ENCODE measurements at regions not wholly inside any gene's neighbourhood (a gene's known extent, or its start where the extent isn't known, plus 50 kb on each side); places are given as distances from the start of the nearest gene placed in this dataset.
"Not testable (repeated sequence)": the region's sequence is repeated elsewhere in the genome, so short reads cannot be mapped to it uniquely, and the experiment has no call there.

- Mint-ChIP-seq H3K36me3 (ENCODE audit: low read depth) (no peaks in the 10 kb centered on the region), H3K27ac (no peak overlapping the region), H3K27me3 (ENCODE audit: low read depth) (peaks cover 4% of the 10 kb centered on the region), H3K9me3 (no peaks in the 10 kb centered on the region), H3K4me3 (no peak overlapping the region), H3K4me1 (ENCODE audit: low read depth) (no peaks in the 10 kb centered on the region)
- intact Hi-C loops (cut with micrococcal nuclease), result no loop called here
- CTCF ChIA-PET, result no interaction called here
- no peak for DNase-seq
These were observed 231.6 kb downstream of the FNDC1 start for GRCh38 chr6:159400826-159401225.

DNA sequence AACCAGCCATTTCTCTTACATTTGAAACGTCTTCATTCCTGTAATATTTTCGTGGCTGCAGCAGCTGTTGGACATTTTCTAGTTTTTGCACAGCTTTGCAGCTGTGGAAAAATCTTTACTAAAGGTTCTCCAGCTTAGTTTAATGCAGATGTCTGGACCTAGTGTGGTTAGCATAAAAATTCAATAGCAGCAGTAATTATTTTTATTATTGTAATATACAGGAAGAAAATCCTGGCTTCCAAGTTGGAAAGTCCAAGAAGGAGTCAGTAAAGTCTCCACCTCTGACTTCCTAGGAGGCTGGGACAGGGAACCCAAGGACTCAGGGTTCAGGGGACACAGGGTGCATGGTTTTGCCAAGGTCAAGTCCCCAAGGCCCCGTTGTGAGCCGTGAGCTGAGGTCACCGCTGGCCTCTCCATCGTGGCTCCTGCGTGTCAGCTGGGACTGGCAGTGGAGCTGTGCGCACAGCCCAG, 230.6 kb downstream of the FNDC1 start:
- H3K36me3 Mint-ChIP-seq (ENCODE audit: low read depth), result no peaks in the 10 kb centered on the region
- no peaks in the 10 kb centered on the region for H3K4me1 Mint-ChIP-seq (ENCODE audit: low read depth)
- H3K9me3 Mint-ChIP-seq, result no peaks in the 10 kb centered on the region
- intact Hi-C loops (cut with micrococcal nuclease), result no loop called here
- no peak for DNase-seq
- CTCF ChIA-PET, result no interaction called here
- peaks cover 7% of the 10 kb centered on the region for H3K27me3 Mint-ChIP-seq (ENCODE audit: low read depth)
- no peak overlapping the region for H3K4me3 Mint-ChIP-seq
- H3K27ac Mint-ChIP-seq, result no peak overlapping the region

DNA sequence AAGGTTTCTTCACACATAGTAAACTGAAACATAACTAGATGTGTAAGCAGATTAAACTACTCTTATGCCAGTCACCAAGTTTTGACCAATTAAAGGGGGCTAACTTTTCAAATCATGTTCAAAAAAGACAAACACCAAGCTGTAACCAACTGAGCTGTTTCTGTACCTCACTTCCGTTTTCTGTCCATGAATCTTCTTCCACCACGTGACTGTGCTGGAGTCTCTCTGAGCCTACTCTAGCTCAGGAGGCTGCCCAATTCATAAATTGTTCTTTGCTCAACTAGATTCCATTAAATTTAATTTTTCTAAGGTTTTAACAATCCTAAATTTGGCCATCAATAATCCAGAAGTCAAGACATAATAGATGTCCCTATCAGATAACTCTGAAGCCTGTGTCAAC, 229.4 kb downstream of the FNDC1 start:
- Mint-ChIP-seq H3K4me3 (no peak overlapping the region), H3K27ac (no peak overlapping the region), H3K9me3 (no peaks in the 10 kb centered on the region), H3K4me1 (ENCODE audit: low read depth) (no peaks in the 10 kb centered on the region), H3K36me3 (ENCODE audit: low read depth) (no peaks in the 10 kb centered on the region), H3K27me3 (ENCODE audit: low read depth) (peaks cover 9% of the 10 kb centered on the region)
- intact Hi-C loops (cut with micrococcal nuclease), result no loop called here
- CTCF ChIA-PET, result no interaction called here
- DNase-seq, result no peak

GRCh38 chr6:159397753-159398152, 228.6 kb downstream of the FNDC1 start:
- Mint-ChIP-seq H3K4me1 (ENCODE audit: low read depth) (no peaks in the 10 kb centered on the region), H3K36me3 (ENCODE audit: low read depth) (no peaks in the 10 kb centered on the region), H3K27me3 (ENCODE audit: low read depth) (peaks cover 13% of the 10 kb centered on the region), H3K4me3 (no peak overlapping the region), H3K27ac (no peak overlapping the region), H3K9me3 (peaks cover 4% of the 10 kb centered on the region)
- intact Hi-C loops (cut with micrococcal nuclease), result no loop called here
- CTCF ChIA-PET, result interaction anchor here (0.7 kb wide), 1 partner anchor 26 kb away, joined by 3 read pairs; no protein-coding TSS in a partner anchor
- no peak for DNase-seq

- Mint-ChIP-seq H3K4me3 (no peak overlapping the region), H3K27me3 (ENCODE audit: low read depth) (peaks cover 14% of the 10 kb centered on the region), H3K27ac (no peak overlapping the region), H3K4me1 (ENCODE audit: low read depth) (no peaks in the 10 kb centered on the region), H3K36me3 (ENCODE audit: low read depth) (no peaks in the 10 kb centered on the region), H3K9me3 (peaks cover 5% of the 10 kb centered on the region)
- CTCF ChIA-PET, result no interaction called here
- DNase-seq, result no peak
- intact Hi-C loops (cut with micrococcal nuclease), result no loop called here
These were observed 226.4 kb downstream of the FNDC1 start for GRCh38 chr6:159395609-159396008.

DNA sequence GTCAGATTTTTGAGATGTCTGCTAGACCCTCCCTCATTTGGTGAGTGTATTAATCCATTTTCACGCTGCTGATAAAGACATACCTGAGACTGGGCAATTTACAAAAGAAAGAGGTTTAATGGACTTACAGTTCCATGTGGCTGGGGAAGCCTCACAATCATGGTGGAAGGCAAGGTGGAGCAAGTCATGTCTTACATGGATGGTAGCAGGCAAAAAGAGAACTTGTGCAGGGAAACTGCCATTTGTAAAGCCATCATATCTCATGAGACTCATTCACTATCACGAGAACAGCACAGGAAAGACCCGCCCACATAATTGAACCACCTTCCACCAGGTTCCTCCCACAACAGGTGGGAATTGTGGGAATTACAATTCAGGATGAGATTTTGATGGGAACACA, 223.5 kb downstream of the FNDC1 start:
- H3K27ac Mint-ChIP-seq; H3K4me1 Mint-ChIP-seq (ENCODE audit: low read depth); H3K4me3 Mint-ChIP-seq; CTCF ChIA-PET; H3K9me3 Mint-ChIP-seq; DNase-seq; intact Hi-C loops (cut with micrococcal nuclease); H3K36me3 Mint-ChIP-seq (ENCODE audit: low read depth): not testable (repeated sequence)
- peaks cover 18% of the 10 kb centered on the region for H3K27me3 Mint-ChIP-seq (ENCODE audit: low read depth)

DNA sequence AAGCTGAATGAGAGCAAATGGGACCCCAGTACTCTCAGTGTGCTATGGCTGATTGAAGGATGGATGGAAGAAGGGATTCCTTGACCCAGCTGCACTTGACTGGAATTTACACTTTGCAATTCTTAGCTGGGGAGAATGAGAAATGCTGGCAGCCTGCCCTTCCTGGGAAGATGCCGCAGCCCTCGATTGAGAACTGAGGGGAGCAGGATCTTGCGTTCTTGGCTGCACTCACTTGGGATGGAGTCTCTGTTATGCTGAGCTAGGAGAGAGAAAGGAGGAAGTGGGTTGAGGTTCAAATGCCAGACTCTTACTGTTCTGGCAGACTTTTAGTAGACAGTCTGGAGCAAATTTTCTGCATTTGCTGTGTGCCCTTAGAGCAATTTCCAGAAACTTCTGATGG, 221.2 kb downstream of the FNDC1 start:
- CTCF ChIA-PET, result no interaction called here
- Mint-ChIP-seq H3K27ac (no peak overlapping the region), H3K27me3 (ENCODE audit: low read depth) (peaks cover 20% of the 10 kb centered on the region)

DNA sequence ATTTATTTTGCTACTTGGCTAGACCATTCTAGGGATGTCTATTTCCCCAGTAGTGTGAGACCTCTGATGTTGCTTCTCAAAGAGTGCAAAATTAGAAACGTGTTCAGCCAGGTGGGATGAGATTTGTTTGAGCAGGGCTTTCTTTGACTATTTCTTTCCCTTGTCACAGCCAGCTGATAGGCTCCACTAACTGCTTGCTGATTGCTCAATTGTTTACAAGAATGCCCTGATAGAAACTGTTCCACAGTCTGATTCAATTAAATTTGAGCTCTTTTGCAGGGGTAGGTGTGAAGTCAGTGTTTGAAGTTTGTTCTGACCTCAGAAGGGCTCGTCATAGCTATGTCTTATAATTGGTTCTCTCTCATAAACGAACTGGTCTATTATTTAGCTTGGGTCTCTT, 220.5 kb downstream of the FNDC1 start:
- CTCF ChIA-PET, result no interaction called here
- peaks cover 2% of the 10 kb centered on the region for H3K4me1 Mint-ChIP-seq (ENCODE audit: low read depth)
- no peak for DNase-seq
- H3K9me3 Mint-ChIP-seq, result peaks cover 5% of the 10 kb centered on the region
- peaks cover 19% of the 10 kb centered on the region for H3K27me3 Mint-ChIP-seq (ENCODE audit: low read depth)
- no peaks in the 10 kb centered on the region for H3K36me3 Mint-ChIP-seq (ENCODE audit: low read depth)
- intact Hi-C loops (cut with micrococcal nuclease), result no loop called here
- H3K4me3 Mint-ChIP-seq, result no peak overlapping the region
- no peak overlapping the region for H3K27ac Mint-ChIP-seq

More for the DNA sequence above, 221.2 kb downstream of the FNDC1 start:
- intact Hi-C loops (cut with micrococcal nuclease), result no loop called here
- H3K36me3 Mint-ChIP-seq (ENCODE audit: low read depth), result no peaks in the 10 kb centered on the region
- peaks cover 2% of the 10 kb centered on the region for H3K4me1 Mint-ChIP-seq (ENCODE audit: low read depth)
- no peak overlapping the region for H3K4me3 Mint-ChIP-seq
- DNase-seq, result no peak
- H3K9me3 Mint-ChIP-seq, result peaks cover 5% of the 10 kb centered on the region

GRCh38 chr6:159380114-159380513, 210.9 kb downstream of the FNDC1 start:
- intact Hi-C loops (cut with micrococcal nuclease), result no loop called here
- Mint-ChIP-seq H3K36me3 (ENCODE audit: low read depth) (no peaks in the 10 kb centered on the region), H3K27ac (no peak overlapping the region), H3K4me3 (no peak overlapping the region), H3K9me3 (no peaks in the 10 kb centered on the region), H3K27me3 (ENCODE audit: low read depth) (peaks cover 8% of the 10 kb centered on the region), H3K4me1 (ENCODE audit: low read depth) (no peaks in the 10 kb centered on the region)
- no peak for DNase-seq
- CTCF ChIA-PET, result no interaction called here

DNA sequence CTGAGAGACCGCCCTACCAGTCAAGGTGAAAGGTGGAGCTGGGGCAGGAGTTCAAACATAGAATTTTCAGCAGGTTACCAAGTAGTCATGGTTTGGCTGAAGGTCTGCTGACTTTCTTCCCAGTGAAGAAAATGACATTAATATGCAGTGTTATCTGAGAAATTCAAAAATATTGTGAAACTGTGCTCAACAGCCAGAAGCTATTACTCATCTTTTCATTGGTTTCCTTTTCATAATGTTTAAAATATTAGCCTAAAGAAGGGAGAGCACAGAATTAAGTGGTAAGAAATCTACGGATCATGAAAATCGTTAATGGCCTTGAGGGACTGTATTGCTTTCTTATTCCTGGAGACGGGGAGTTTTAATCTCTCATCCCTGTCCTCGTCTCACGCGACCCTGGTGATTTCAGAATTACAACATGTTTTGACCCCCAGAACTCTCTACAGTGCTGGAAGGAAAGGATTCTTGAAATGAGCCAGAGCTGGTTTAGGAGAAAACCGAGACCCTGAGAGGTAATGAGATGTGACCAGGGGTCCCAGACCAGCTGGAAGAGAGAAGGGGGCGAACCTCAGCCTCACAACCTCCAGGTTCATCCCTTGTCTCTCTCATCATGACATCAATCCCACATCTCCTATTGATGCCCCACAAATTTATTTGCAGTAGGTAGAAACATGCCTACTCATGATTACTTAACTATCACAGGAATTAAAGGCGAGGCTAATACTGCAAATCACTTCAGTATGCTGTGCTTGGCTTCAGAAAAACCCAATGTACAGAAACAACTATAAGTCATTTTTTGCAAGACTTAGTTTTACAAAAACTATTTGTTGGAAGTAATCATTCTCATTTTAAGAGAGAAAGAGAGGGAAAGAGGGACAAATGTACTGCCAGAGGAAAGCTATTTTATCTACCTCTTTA, 209.5 kb downstream of the FNDC1 start:
- no peak overlapping the region for H3K27ac Mint-ChIP-seq
- H3K4me1 Mint-ChIP-seq (ENCODE audit: low read depth), result no peaks in the 10 kb centered on the region
- intact Hi-C loops (cut with micrococcal nuclease), result no loop called here
- no peaks in the 10 kb centered on the region for H3K9me3 Mint-ChIP-seq
- CTCF ChIA-PET, result no interaction called here
- H3K36me3 Mint-ChIP-seq (ENCODE audit: low read depth), result no peaks in the 10 kb centered on the region
- H3K4me3 Mint-ChIP-seq, result no peak overlapping the region
- peaks cover 3% of the 10 kb centered on the region for H3K27me3 Mint-ChIP-seq (ENCODE audit: low read depth)
- DNase-seq, result no peak

GRCh38 chr6:159376516-159377158, 207.4 kb downstream of the FNDC1 start:
- no peaks in the 10 kb centered on the region for H3K4me1 Mint-ChIP-seq (ENCODE audit: low read depth)
- CTCF ChIA-PET, result no interaction called here
- no peak overlapping the region for H3K4me3 Mint-ChIP-seq
- H3K27me3 Mint-ChIP-seq (ENCODE audit: low read depth), result peaks cover 3% of the 10 kb centered on the region
- no peak overlapping the region for H3K27ac Mint-ChIP-seq
- no peaks in the 10 kb centered on the region for H3K36me3 Mint-ChIP-seq (ENCODE audit: low read depth)
- intact Hi-C loops (cut with micrococcal nuclease), result no loop called here
- no peak for DNase-seq
- no peaks in the 10 kb centered on the region for H3K9me3 Mint-ChIP-seq

GRCh38 chr6:159375014-159375413, 205.8 kb downstream of the FNDC1 start:
- no peak for DNase-seq
- no peaks in the 10 kb centered on the region for H3K4me1 Mint-ChIP-seq (ENCODE audit: low read depth)
- no peak overlapping the region for H3K27ac Mint-ChIP-seq
- CTCF ChIA-PET, result no interaction called here
- peaks cover 1% of the 10 kb centered on the region for H3K9me3 Mint-ChIP-seq
- no peak overlapping the region for H3K4me3 Mint-ChIP-seq
- intact Hi-C loops (cut with micrococcal nuclease), result no loop called here
- H3K36me3 Mint-ChIP-seq (ENCODE audit: low read depth), result no peaks in the 10 kb centered on the region
- H3K27me3 Mint-ChIP-seq (ENCODE audit: low read depth), result peaks cover 3% of the 10 kb centered on the region

- H3K4me3 Mint-ChIP-seq, result no peak overlapping the region
- CTCF ChIA-PET, result no interaction called here
- no peak overlapping the region for H3K27ac Mint-ChIP-seq
- H3K27me3 Mint-ChIP-seq (ENCODE audit: low read depth), result peaks cover 3% of the 10 kb centered on the region
- H3K36me3 Mint-ChIP-seq (ENCODE audit: low read depth), result no peaks in the 10 kb centered on the region
- no peak for DNase-seq
- H3K9me3 Mint-ChIP-seq, result peaks cover 1% of the 10 kb centered on the region
- no peaks in the 10 kb centered on the region for H3K4me1 Mint-ChIP-seq (ENCODE audit: low read depth)
- intact Hi-C loops (cut with micrococcal nuclease), result no loop called here
These were observed 204.5 kb downstream of the FNDC1 start for GRCh38 chr6:159373670-159374069.

Data from activated naive CD4-positive, alpha-beta T cell treated with anti-CD3 and anti-CD28 coated beads for 36 hours (primary cell).